Loucy (cell line): ENCODE measurements at regions not wholly inside any gene's neighbourhood (a gene's known extent, or its start where the extent isn't known, plus 50 kb on each side); places are given as distances from the start of the nearest gene placed in this dataset.

Source experiments
- H2AFZ ChIP-seq: fragments of 200-600 bp; sonication (generic); 2 replicates; pipeline ENCODE4 v1.6.0; 2016; ENCODE audit warnings: antibody characterized with exemption, mild to moderate bottlenecking, low read length, moderate library complexity
- H3F3A ChIP-seq: fragments of 200-600 bp; 2 replicates; pipeline ENCODE4 v1.6.0; 2016; ENCODE audit warnings: antibody characterized with exemption, low read depth, mild to moderate bottlenecking
- H3K27me3 ChIP-seq: fragments of 200-600 bp; sonication (generic); 2 replicates; pipeline ENCODE4 v1.6.1; 2014; ENCODE audit warnings: low read length, mild to moderate bottlenecking; ENCODE audit not compliant: insufficient read depth, poor library complexity, severe bottlenecking
- H3K36me3 ChIP-seq: fragments of 200-600 bp; sonication (generic); 2 replicates; pipeline ENCODE4 v1.6.1; 2016; ENCODE audit warnings: low read length; ENCODE audit not compliant: insufficient read depth
- H3K4me1 ChIP-seq: fragments of 200-600 bp; sonication (generic); 2 replicates; pipeline ENCODE4 v1.5.1; 2014; ENCODE audit warnings: low read length, mild to moderate bottlenecking; ENCODE audit not compliant: insufficient read depth, poor library complexity, severe bottlenecking
- H3K4me2 ChIP-seq: fragments of 200-600 bp; sonication (generic); 2 replicates; pipeline ENCODE4 v1.6.0; 2014; ENCODE audit warnings: antibody characterized with exemption, low read length, low read depth, mild to moderate bottlenecking; ENCODE audit not compliant: poor library complexity, severe bottlenecking
- H3K4me3 ChIP-seq: fragments of 200-600 bp; sonication (generic); 2 replicates; pipeline ENCODE4 v1.5.1; 2014; ENCODE audit warnings: low read length, mild to moderate bottlenecking, mixed read lengths; ENCODE audit not compliant: poor library complexity, severe bottlenecking
- H3K79me2 ChIP-seq: fragments of 200-600 bp; sonication (generic); 2 replicates; pipeline ENCODE4 v1.6.1; 2014; ENCODE audit warnings: low read length; ENCODE audit not compliant: insufficient read depth
- H3K9ac ChIP-seq: fragments of 200-600 bp; sonication (generic); 2 replicates; pipeline ENCODE4 v1.6.0; 2014; ENCODE audit warnings: mild to moderate bottlenecking, low read depth, low read length, moderate library complexity; ENCODE audit not compliant: poor library complexity, severe bottlenecking
- H3K9me2 ChIP-seq: fragments of 200-600 bp; sonication (generic); replicated peaks from 2 replicates; pipeline ENCODE4 v1.6.1; 2016; ENCODE audit warnings: low read depth, low read length, mixed read lengths
- H3K9me3 ChIP-seq: fragments of 200-600 bp; sonication (generic); 2 replicates; pipeline ENCODE4 v1.6.1; 2014; ENCODE audit warnings: mild to moderate bottlenecking, antibody characterized with exemption, low read length, low read depth; ENCODE audit not compliant: insufficient read depth
- H4K20me1 ChIP-seq: fragments of 200-600 bp; sonication (generic); 2 replicates; pipeline ENCODE4 v1.6.0; 2014; ENCODE audit warnings: antibody characterized with exemption, low read length, mild to moderate bottlenecking; ENCODE audit not compliant: insufficient read depth, poor library complexity, severe bottlenecking
- EZH2phosphoT487 ChIP-seq: fragments of 200-600 bp; IDR thresholded peaks from 2 replicates; pipeline ENCODE4 v1.6.1; 2018; ENCODE audit warnings: antibody characterized with exemption, mild to moderate bottlenecking, moderate library complexity, borderline replicate concordance
- TF ChIP-seq, protein P1 (sequence below): fragments of 200-600 bp; sonication (generic); conservative IDR thresholded peaks from 2 replicates; pipeline ENCODE4 v1.5.1; 2014; ENCODE audit warnings: mild to moderate bottlenecking, antibody characterized with exemption, low read length

DNA sequence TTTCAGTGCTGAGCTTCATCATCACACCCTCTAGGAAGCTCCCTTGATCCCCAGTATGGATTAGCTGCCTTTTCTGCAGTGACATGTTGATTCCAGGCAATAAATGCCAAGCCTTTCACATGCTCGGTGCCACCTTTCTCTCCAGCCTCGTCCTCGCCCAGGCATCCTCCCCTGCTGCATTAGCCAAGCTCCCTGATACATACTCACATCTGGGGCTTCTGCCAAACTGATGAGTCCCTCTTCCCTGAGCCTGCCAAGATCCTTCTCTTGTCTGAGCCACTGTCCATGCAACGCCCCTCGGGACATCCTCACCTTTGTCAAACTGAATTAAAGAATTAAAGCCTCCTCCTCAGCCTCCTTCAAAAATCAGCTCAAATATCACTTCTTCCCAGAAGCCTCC lies 538.5 kb upstream of the CDH11 start:
- no peaks in the 10 kb centered on the region for H3K79me2 ChIP-seq
- H4K20me1 ChIP-seq = no peaks in the 10 kb centered on the region
- H3K4me1 ChIP-seq = no peaks in the 10 kb centered on the region
- no peak overlapping the region for H3K4me2 ChIP-seq
- no peak overlapping the region for H3K4me3 ChIP-seq
- TF ChIP-seq, protein P1, sequence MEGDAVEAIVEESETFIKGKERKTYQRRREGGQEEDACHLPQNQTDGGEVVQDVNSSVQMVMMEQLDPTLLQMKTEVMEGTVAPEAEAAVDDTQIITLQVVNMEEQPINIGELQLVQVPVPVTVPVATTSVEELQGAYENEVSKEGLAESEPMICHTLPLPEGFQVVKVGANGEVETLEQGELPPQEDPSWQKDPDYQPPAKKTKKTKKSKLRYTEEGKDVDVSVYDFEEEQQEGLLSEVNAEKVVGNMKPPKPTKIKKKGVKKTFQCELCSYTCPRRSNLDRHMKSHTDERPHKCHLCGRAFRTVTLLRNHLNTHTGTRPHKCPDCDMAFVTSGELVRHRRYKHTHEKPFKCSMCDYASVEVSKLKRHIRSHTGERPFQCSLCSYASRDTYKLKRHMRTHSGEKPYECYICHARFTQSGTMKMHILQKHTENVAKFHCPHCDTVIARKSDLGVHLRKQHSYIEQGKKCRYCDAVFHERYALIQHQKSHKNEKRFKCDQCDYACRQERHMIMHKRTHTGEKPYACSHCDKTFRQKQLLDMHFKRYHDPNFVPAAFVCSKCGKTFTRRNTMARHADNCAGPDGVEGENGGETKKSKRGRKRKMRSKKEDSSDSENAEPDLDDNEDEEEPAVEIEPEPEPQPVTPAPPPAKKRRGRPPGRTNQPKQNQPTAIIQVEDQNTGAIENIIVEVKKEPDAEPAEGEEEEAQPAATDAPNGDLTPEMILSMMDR = no peak
- no peak for TF ChIP-seq EZH2phosphoT487
- no peaks in the 10 kb centered on the region for H3K9me2 ChIP-seq
- H3K9ac ChIP-seq = no peak overlapping the region
- H3K36me3 ChIP-seq = no peaks in the 10 kb centered on the region
- H2AFZ ChIP-seq = no peak overlapping the region
- no peaks in the 10 kb centered on the region for H3K27me3 ChIP-seq
- no peaks in the 10 kb centered on the region for H3F3A ChIP-seq
- no peaks in the 10 kb centered on the region for H3K9me3 ChIP-seq

DNA sequence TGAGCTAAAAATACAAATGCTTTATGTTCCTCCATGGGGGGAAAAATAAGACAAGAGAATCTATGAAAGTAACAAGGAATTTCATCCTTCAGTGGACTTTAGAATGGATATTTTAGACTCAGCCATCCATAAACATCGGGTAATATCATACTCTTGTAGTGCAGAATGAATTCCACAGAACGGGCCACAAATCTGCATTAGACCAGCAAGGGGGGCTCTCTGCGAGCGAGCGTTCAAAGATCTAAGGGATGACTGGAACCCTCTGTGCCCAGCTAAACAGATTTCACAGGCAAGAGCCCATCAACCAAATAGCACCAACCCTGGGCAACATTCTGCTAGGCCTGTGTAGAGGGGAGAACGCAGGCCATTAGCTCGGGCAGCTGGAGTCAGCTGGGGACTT lies 537.9 kb upstream of the CDH11 start:
- Histone ChIP-seq H3F3A (no peaks in the 10 kb centered on the region), H3K4me1 (no peaks in the 10 kb centered on the region), H3K9ac (no peak overlapping the region), H3K9me2 (no peaks in the 10 kb centered on the region), H3K36me3 (no peaks in the 10 kb centered on the region), H3K4me2 (no peak overlapping the region), H3K9me3 (no peaks in the 10 kb centered on the region), H3K4me3 (no peak overlapping the region), H2AFZ (no peak overlapping the region), H3K79me2 (no peaks in the 10 kb centered on the region), H3K27me3 (no peaks in the 10 kb centered on the region), H4K20me1 (no peaks in the 10 kb centered on the region)
- TF ChIP-seq, protein P1 = no peak
- TF ChIP-seq EZH2phosphoT487 = no peak

DNA sequence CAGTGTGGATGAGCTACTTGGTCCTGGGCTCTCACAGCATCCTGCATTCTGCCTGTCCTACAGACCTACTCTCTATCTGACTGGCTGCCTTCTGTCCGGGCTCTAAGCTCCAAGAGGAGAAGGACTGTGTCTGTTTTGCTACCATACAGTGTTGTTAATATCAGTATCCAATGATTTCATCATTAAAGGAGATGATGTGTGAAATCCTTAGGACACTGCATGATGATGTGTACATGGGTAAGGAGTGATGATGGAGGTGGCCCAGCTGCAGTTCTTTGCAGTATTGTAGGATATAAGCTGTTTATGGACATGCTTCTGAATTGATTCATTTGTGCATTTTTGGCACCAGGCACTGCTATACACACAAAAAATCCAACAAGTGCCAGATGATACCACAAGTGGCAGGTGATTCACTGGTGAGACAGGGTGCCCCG lies 536.9 kb upstream of the CDH11 start:
- Histone ChIP-seq H2AFZ (no peak overlapping the region), H3K36me3 (no peaks in the 10 kb centered on the region), H4K20me1 (no peaks in the 10 kb centered on the region), H3F3A (no peaks in the 10 kb centered on the region), H3K27me3 (no peaks in the 10 kb centered on the region), H3K4me3 (no peak overlapping the region), H3K9me2 (no peaks in the 10 kb centered on the region), H3K9ac (no peak overlapping the region), H3K79me2 (no peaks in the 10 kb centered on the region), H3K9me3 (no peaks in the 10 kb centered on the region), H3K4me2 (no peak overlapping the region), H3K4me1 (no peaks in the 10 kb centered on the region)
- TF ChIP-seq, protein P1 = no peak
- TF ChIP-seq EZH2phosphoT487 = no peak
